Neural cell (in vitro differentiated cells): ENCODE measurements at regions not wholly inside any gene's neighbourhood (a gene's known extent, or its start where the extent isn't known, plus 50 kb on each side); places are given as distances from the start of the nearest gene placed in this dataset.
"Not testable (repeated sequence)": the region's sequence is repeated elsewhere in the genome, so short reads cannot be mapped to it uniquely, and the experiment has no call there.

Experiments
- CTCF ChIP-seq: fragments of 450-650 bp; IDR thresholded peaks from 2 replicates; pipeline ENCODE4 v1.5.1; 2014; ENCODE audit warnings: antibody characterized with exemption, mild to moderate bottlenecking, moderate library complexity; ENCODE audit not compliant: poor library complexity, severe bottlenecking
- EZH2 ChIP-seq: fragments of 200-600, 300-800 bp; shearing (Covaris generic), sonication (generic); IDR thresholded peaks from 2 replicates; pipeline ENCODE4 v1.6.1; 2014; ENCODE audit warnings: antibody characterized with exemption, low read length, borderline replicate concordance, mild to moderate bottlenecking; ENCODE audit not compliant: insufficient read depth, poor library complexity, severe bottlenecking
- TAF1 ChIP-seq: IDR thresholded peaks from 2 replicates; pipeline ENCODE4 v1.6.1; 2012; ENCODE audit warnings: low read depth
- TF ChIP-seq, protein P1 (sequence below): IDR thresholded peaks from 2 replicates; pipeline ENCODE4 v1.6.1; 2012; ENCODE audit warnings: borderline replicate concordance

- not testable (repeated sequence) for TF ChIP-seq CTCF, EZH2, TAF1
- TF ChIP-seq, protein P1, sequence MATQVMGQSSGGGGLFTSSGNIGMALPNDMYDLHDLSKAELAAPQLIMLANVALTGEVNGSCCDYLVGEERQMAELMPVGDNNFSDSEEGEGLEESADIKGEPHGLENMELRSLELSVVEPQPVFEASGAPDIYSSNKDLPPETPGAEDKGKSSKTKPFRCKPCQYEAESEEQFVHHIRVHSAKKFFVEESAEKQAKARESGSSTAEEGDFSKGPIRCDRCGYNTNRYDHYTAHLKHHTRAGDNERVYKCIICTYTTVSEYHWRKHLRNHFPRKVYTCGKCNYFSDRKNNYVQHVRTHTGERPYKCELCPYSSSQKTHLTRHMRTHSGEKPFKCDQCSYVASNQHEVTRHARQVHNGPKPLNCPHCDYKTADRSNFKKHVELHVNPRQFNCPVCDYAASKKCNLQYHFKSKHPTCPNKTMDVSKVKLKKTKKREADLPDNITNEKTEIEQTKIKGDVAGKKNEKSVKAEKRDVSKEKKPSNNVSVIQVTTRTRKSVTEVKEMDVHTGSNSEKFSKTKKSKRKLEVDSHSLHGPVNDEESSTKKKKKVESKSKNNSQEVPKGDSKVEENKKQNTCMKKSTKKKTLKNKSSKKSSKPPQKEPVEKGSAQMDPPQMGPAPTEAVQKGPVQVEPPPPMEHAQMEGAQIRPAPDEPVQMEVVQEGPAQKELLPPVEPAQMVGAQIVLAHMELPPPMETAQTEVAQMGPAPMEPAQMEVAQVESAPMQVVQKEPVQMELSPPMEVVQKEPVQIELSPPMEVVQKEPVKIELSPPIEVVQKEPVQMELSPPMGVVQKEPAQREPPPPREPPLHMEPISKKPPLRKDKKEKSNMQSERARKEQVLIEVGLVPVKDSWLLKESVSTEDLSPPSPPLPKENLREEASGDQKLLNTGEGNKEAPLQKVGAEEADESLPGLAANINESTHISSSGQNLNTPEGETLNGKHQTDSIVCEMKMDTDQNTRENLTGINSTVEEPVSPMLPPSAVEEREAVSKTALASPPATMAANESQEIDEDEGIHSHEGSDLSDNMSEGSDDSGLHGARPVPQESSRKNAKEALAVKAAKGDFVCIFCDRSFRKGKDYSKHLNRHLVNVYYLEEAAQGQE, result not testable (repeated sequence)
Observed at GRCh38 chr3:64361036-64361435, 135.8 kb upstream of the PRICKLE2 start.
